Smooth muscle cell (in vitro differentiated cells): ENCODE measurements at regions not wholly inside any gene's neighbourhood (a gene's known extent, or its start where the extent isn't known, plus 50 kb on each side); places are given as distances from the start of the nearest gene placed in this dataset.

Source experiments
- DNase-seq: peaks from one replicate; lab custom pipeline; 2025; ENCODE audit not compliant: unreplicated experiment; lab: John Stamatoyannopoulos, UW
- H2AFZ ChIP-seq: fragments of 200-600 bp; sonication (generic); 2 replicates; pipeline ENCODE4 v1.6.0; 2016; ENCODE audit warnings: antibody characterized with exemption, low read depth, mild to moderate bottlenecking
- H3F3A ChIP-seq: fragments of 200-600 bp; sonication (generic); 2 replicates; pipeline ENCODE4 v1.6.0; 2017; ENCODE audit warnings: antibody characterized with exemption, low read depth
- H3K27ac ChIP-seq: fragments of 200-600 bp; sonication (generic); 2 replicates; pipeline ENCODE4 v1.5.1; 2016; ENCODE audit warnings: low read depth, mild to moderate bottlenecking
- H3K27me3 ChIP-seq: fragments of 200-600 bp; sonication (generic); 2 replicates; pipeline ENCODE4 v1.6.1; 2016; ENCODE audit warnings: low read depth, mild to moderate bottlenecking
- H3K36me3 ChIP-seq: fragments of 200-600 bp; sonication (generic); 2 replicates; pipeline ENCODE4 v1.5.1; 2016; ENCODE audit warnings: low read depth
- H3K4me1 ChIP-seq: fragments of 200-600 bp; sonication (generic); 2 replicates; pipeline ENCODE4 v1.5.1; 2016; ENCODE audit warnings: low read depth
- H3K4me2 ChIP-seq: fragments of 200-600 bp; sonication (generic); 2 replicates; pipeline ENCODE4 v1.6.0; 2016; ENCODE audit warnings: mild to moderate bottlenecking
- H3K4me3 ChIP-seq: fragments of 200-600 bp; sonication (generic); 2 replicates; pipeline ENCODE4 v1.5.1; 2016; ENCODE audit warnings: mild to moderate bottlenecking
- H3K79me2 ChIP-seq: fragments of 200-600 bp; sonication (generic); 2 replicates; pipeline ENCODE4 v1.6.0; 2016; ENCODE audit warnings: low read depth, mild to moderate bottlenecking
- H3K9ac ChIP-seq: fragments of 200-600 bp; sonication (generic); 2 replicates; pipeline ENCODE4 v1.6.0; 2016; ENCODE audit warnings: low read depth
- H3K9me3 ChIP-seq: fragments of 200-600 bp; sonication (generic); replicated peaks from 2 replicates; pipeline ENCODE4 v1.5.1; 2016; ENCODE audit warnings: low read depth
- H4K20me1 ChIP-seq: fragments of 200-600 bp; sonication (generic); 2 replicates; pipeline ENCODE4 v1.6.0; 2016; ENCODE audit warnings: low read depth
- CTCF ChIP-seq: fragments of 200-600 bp; sonication (generic); IDR thresholded peaks from 2 replicates; pipeline ENCODE4 v1.5.1; 2017; ENCODE audit warnings: borderline replicate concordance, mild to moderate bottlenecking, antibody characterized with exemption; ENCODE audit not compliant: insufficient read depth, poor library complexity, severe bottlenecking
- WGBS: methylation state at CpG from one replicate; pipeline ENCODE4 v1.1.7; 2016; ENCODE audit warnings: low lambda C conversion rate; 5-methylcytosine and 5-hydroxymethylcytosine counted together

- no peaks in the 10 kb centered on the region for H3K9me3 ChIP-seq
- no peaks in the 10 kb centered on the region for H3K27me3 ChIP-seq
- 79% methylated on average over 1 of the region's 1 CpG for WGBS
- DNase-seq = no peak
- no peaks in the 10 kb centered on the region for H4K20me1 ChIP-seq
- H3F3A ChIP-seq = no peaks in the 10 kb centered on the region
- no peak overlapping the region for H3K4me2 ChIP-seq
- no peak for TF ChIP-seq CTCF
- H3K79me2 ChIP-seq = no peaks in the 10 kb centered on the region
- H3K27ac ChIP-seq = no peak overlapping the region
- H3K9ac ChIP-seq = no peak overlapping the region
- no peaks in the 10 kb centered on the region for H3K4me1 ChIP-seq
- no peak overlapping the region for H3K4me3 ChIP-seq
- no peak overlapping the region for H2AFZ ChIP-seq
- no peaks in the 10 kb centered on the region for H3K36me3 ChIP-seq
These were observed 104.7 kb upstream of the IFNGR1 start for GRCh38 chr6:137323860-137324259.

GRCh38 chr6:137320271-137320670 is 101.1 kb upstream of the IFNGR1 start:
- Histone ChIP-seq H4K20me1 (no peaks in the 10 kb centered on the region), H3K27ac (no peak overlapping the region), H3K4me1 (no peaks in the 10 kb centered on the region), H3K79me2 (no peaks in the 10 kb centered on the region), H3K4me2 (no peak overlapping the region), H2AFZ (no peak overlapping the region), H3F3A (no peaks in the 10 kb centered on the region), H3K9me3 (no peaks in the 10 kb centered on the region), H3K36me3 (no peaks in the 10 kb centered on the region), H3K27me3 (no peaks in the 10 kb centered on the region), H3K4me3 (no peak overlapping the region), H3K9ac (no peak overlapping the region)
- TF ChIP-seq CTCF = no peak
- no peak for DNase-seq
- WGBS = 94% methylated on average over 9 of the region's 9 CpGs

GRCh38 chr6:137316626-137317025 is 97.4 kb upstream of the IFNGR1 start:
- Histone ChIP-seq H3K9me3 (no peaks in the 10 kb centered on the region), H3K79me2 (no peaks in the 10 kb centered on the region)
- TF ChIP-seq CTCF = no peak

GRCh38 chr6:137315081-137315480 is 95.9 kb upstream of the IFNGR1 start:
- no peaks in the 10 kb centered on the region for H4K20me1 ChIP-seq
- no peak overlapping the region for H3K27ac ChIP-seq
- H3F3A ChIP-seq = no peaks in the 10 kb centered on the region
- no peak overlapping the region for H3K4me2 ChIP-seq
- H3K36me3 ChIP-seq = no peaks in the 10 kb centered on the region
- no peak overlapping the region for H3K9ac ChIP-seq
- TF ChIP-seq CTCF = no peak
- no peaks in the 10 kb centered on the region for H3K4me1 ChIP-seq
- no peak overlapping the region for H3K4me3 ChIP-seq
- no peaks in the 10 kb centered on the region for H3K27me3 ChIP-seq
- H3K79me2 ChIP-seq = no peaks in the 10 kb centered on the region
- 78% methylated on average over 5 of the region's 5 CpGs for WGBS
- no peak for DNase-seq
- no peaks in the 10 kb centered on the region for H3K9me3 ChIP-seq
- H2AFZ ChIP-seq = no peak overlapping the region

More at GRCh38 chr6:137316626-137317025, 97.4 kb upstream of the IFNGR1 start:
- no peak overlapping the region for H3K9ac ChIP-seq
- DNase-seq = no peak
- no peak overlapping the region for H3K4me2 ChIP-seq
- no peak overlapping the region for H2AFZ ChIP-seq
- H4K20me1 ChIP-seq = no peaks in the 10 kb centered on the region
- H3K4me1 ChIP-seq = no peaks in the 10 kb centered on the region
- H3K4me3 ChIP-seq = no peak overlapping the region
- H3F3A ChIP-seq = no peaks in the 10 kb centered on the region
- H3K27me3 ChIP-seq = no peaks in the 10 kb centered on the region
- no peak overlapping the region for H3K27ac ChIP-seq
- H3K36me3 ChIP-seq = no peaks in the 10 kb centered on the region
